Lung microvascular endothelial cell (primary cell): ENCODE measurements at regions not wholly inside any gene's neighbourhood (a gene's known extent, or its start where the extent isn't known, plus 50 kb on each side); places are given as distances from the start of the nearest gene placed in this dataset.

Source experiments
- DNase-seq, 2 donors: peaks; one replicate each; pipeline versions ENCODE4 v3.0.0 to v3.0.0-alpha.2; 2010; ENCODE audit warnings: low read depth in 2 of 2

DNA sequence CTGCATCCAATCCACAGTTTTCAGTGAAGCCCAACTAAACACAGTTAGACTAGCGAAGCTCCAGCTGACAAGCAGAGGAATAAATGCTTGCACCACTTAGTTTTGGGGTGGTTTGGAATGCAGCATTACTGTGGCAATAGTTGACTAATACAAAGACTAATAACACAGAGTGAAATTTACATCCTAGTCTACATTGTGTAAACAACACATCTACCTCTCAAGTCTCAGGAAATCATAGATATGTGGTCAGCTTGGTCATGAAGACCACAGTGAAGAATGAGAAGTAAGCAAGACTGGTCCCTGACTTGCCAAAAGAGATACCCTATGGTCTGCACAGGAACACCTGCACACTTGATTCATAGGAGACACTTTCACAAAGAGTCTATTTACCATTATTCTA is 155.1 kb upstream of the TANK start:
- no peak for DNase-seq

- DNase-seq, result no peak
Observed at GRCh38 chr2:161008311-161008710, 151.9 kb upstream of the TANK start.

- no peak for DNase-seq
Observed at GRCh38 chr2:161010503-161011015, 149.7 kb upstream of the TANK start.

DNA sequence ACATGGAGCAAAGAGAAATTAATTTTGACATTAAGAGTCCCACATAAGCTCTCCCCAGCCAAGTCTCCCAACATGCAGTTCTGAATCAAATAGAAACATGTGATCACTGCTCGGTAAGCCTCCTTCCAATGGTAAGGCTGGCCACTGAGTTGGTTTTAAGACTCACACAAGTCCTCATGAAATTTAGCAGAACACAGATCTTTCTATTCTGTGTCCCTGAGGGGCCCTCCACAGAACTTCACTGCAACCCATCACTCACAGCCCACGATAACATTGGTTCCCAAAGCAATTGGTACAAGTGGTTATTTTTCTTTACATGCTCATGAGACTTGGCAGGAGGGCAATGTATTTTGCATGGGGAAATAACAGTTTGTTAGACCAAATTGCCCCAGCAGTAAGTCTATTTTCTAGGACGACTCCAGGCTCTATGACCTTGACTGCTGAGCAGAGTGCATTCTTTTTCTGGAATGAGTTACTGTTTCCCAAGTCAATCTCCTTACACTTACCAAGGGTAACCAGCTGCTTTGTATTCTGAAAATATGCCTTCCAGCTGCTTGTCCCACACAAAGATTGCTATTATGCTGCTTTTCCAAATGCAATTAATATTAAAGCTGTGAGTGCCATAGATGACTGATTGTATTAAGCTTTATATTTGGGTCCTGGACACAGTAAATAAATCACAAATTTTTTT is 142.3 kb upstream of the TANK start:
- DNase-seq, result no peak

GRCh38 chr2:161019311-161019710 is 140.9 kb upstream of the TANK start:
- no peak for DNase-seq

- no peak for DNase-seq
Observed at GRCh38 chr2:161020437-161020836, 139.8 kb upstream of the TANK start.

GRCh38 chr2:161028581-161028980 is 131.6 kb upstream of the TANK start:
- DNase-seq, result peak in 1 of 2 donors; percentile 3

DNA sequence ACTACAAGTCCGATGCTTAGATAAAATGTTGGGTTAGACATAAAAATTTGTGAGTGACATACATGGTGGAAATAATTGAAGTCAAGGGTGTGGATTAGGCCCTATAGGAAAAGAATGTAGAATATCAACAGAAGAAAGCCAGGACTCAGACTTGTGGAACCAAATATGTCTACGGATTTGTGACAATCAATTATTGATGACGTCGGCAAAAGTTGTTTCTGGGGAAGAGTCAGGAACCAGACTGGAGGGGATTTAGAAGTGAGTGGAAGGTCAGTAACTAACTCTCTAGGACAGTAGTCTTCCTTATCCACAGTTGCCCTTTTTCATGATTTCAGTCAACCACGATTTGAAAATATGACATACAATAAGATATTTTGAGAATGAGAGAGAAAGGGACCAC is 130.9 kb upstream of the TANK start:
- no peak for DNase-seq

GRCh38 chr2:161030260-161031063 is 129.8 kb upstream of the TANK start:
- peak in 1 of 2 donors; percentile 13 for DNase-seq

DNA sequence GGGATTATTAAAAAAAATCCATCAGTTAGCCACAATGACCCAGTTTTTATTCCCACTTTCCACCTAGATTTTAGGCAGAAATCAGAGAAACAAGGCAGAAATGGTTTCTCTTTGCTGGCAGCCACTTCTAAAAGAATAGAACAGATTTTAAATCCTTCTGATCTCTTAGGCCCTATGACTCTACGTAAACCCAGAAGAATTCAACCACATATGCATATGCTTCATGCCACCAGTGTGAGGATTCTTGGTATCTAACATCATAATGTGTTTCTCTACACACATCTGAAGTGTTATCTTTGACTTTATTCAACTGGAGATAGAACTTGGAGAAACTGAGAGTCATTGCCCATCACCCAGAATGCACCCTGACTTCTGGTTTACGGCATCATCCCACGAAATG is 128.7 kb upstream of the TANK start:
- no peak for DNase-seq

- DNase-seq, result no peak
Observed at GRCh38 chr2:161032635-161033034, 127.6 kb upstream of the TANK start.

DNA sequence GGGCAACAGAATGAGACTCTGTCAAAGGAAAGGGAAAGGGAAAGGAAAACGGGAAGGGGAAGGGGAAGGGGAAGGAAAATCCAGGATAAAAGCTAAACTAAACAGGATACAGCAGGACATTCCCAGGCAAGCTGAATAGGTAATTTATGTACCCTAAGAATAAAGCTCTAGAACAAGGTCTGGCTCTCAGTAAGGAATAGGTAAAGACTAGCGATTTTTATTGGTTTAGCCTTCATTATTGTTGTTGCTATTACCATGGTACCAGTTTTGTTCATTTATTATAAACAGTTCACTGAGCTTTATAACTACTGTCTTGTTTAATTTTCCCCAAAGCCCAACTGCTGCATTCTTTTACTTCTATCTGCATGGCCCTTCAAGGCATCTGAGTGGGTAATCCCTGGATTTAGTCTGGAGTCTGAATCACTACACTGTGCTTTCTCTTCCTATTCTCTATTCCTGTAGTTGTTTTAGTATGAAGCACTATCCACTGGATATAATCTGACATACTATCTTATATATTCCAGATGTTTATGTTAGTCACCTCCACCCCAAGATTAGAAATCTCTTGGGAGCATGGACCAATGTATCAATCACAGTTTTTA is 127.1 kb upstream of the TANK start:
- DNase-seq, result no peak

DNA sequence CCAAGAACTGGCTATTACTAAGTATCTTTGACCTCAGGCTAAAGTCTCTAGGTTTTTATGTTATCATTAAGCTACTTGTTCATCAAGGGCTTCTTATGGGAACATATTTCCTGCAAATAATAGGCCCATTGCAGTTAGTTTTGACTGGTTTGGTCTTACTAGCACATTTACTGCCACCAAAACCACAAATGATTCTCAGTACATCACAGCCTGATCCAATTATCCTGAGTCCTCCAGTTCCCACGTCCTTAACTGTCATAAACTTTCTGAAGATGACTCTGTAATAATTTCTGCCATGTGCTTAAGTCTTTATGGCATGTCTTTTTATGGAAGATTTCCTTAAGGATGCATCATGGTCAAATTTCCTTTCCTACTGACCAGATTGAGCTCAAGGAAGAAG is 123.3 kb upstream of the TANK start:
- DNase-seq, result no peak

GRCh38 chr2:161039071-161039470 is 121.2 kb upstream of the TANK start:
- DNase-seq, result no peak

DNA sequence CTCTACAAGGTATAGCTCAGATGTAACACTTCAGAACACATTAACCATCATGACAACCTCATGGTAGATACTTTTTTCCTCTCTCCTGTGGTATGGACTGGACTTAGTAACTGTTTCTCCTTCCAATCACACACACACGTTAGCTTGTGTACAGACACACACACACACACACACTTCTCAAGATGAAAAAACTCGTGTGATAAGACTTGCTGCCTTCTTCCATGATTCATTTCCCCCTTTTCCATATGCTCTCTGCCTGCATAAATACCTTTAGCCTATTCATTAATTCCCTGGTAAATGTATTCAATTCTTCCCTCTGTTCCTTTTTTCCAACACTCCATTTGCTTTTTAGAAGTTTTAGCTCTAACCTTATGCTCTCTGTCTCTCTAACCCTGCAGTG is 118.9 kb upstream of the TANK start:
- peak in 1 of 2 donors; percentile 15 for DNase-seq

DNA sequence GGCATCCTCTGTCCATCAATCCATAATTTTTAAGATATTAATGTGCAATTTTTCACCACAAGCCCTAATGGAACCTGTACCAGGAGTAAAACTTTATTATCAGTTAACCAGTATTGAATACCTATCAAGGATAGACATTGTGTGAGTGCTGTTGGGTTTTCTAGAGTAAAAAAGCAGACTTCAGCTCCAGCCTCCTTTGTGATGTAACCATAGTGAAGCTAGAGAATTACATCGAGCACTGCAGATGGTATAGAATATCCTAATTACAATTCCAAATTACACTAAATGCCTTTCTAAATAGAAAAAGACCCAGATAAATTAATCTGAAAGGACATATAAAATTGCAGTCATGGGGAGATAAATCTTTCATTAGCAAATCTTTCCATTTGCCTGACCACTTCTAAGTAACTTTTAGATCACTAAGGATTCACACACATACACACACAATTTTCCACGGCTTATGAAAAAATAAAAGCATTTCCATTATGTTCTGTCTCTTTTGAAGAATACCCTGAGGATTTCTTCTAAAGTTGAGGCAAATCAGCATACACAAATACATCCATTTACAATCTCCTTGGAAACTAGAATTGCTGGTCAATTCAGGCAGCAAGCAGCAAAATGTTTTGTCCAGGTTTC is 117.1 kb upstream of the TANK start:
- no peak for DNase-seq

GRCh38 chr2:161044095-161044865 is 115.9 kb upstream of the TANK start:
- no peak for DNase-seq

- DNase-seq, result no peak
Observed at GRCh38 chr2:161044921-161045320, 115.3 kb upstream of the TANK start.

DNA sequence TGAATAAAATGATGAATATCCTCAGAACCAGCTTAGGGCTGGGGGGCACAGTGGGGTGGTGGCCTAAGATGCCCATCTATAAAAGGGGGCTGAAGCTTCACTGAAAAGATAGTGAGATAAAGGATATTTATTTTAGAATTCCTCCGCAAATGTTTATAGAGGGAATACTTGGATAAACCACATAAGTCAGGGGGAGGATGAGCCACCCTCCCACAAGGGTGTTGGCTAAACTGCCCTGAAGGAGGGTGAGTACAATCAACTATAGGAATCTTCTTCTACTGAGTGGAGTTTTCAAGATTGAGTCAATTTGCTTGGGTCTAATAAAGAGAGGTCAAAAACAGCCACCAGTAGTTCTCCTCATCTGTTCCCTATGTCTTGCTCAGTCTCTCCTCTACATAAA is 114.5 kb upstream of the TANK start:
- DNase-seq, result no peak

GRCh38 chr2:161046876-161047275 is 113.4 kb upstream of the TANK start:
- no peak for DNase-seq

GRCh38 chr2:161048317-161048716 is 111.9 kb upstream of the TANK start:
- no peak for DNase-seq
